ENCODE measurements at regions not wholly inside any gene's neighbourhood (a gene's known extent, or its start where the extent isn't known, plus 50 kb on each side); places are given as distances from the start of the nearest gene placed in this dataset.

GRCh38 chr11:19595840-19596751 lies 116.5 kb upstream of the NAV2 start:
- Mint-ChIP-seq H3K4me3 (no peak overlapping the region), H3K27ac (no peak overlapping the region), H3K4me1 (no peaks in the 10 kb centered on the region), H3K36me3 (no peaks in the 10 kb centered on the region), H3K9me3 (no peaks in the 10 kb centered on the region), H3K27me3 (peaks cover 14 to 15% of the 10 kb centered on the region in 2 donors)
- no peak for ATAC-seq (replicated peaks)
- DNase-seq = no peak

GRCh38 chr11:19595499-19595839 lies 117.2 kb upstream of the NAV2 start:
- H3K4me3 Mint-ChIP-seq = no peak overlapping the region
- ATAC-seq (replicated peaks) (no peak), DNase-seq (no peak)
- no peaks in the 10 kb centered on the region for H3K36me3 Mint-ChIP-seq
- no peaks in the 10 kb centered on the region for H3K9me3 Mint-ChIP-seq
- peaks cover 12 to 13% of the 10 kb centered on the region in 2 donors for H3K27me3 Mint-ChIP-seq
- no peaks in the 10 kb centered on the region for H3K4me1 Mint-ChIP-seq
- H3K27ac Mint-ChIP-seq = no peak overlapping the region

- DNase-seq = no peak
- ATAC-seq (replicated peaks) = no peak
- H3K36me3 Mint-ChIP-seq = no peaks in the 10 kb centered on the region
- peaks cover 12 to 18% of the 10 kb centered on the region in 2 donors for H3K27me3 Mint-ChIP-seq
- no peaks in the 10 kb centered on the region for H3K4me1 Mint-ChIP-seq
- no peak overlapping the region for H3K27ac Mint-ChIP-seq
- no peak overlapping the region for H3K4me3 Mint-ChIP-seq
- H3K9me3 Mint-ChIP-seq = no peaks in the 10 kb centered on the region
These were observed 118.3 kb upstream of the NAV2 start for GRCh38 chr11:19594326-19594725.

GRCh38 chr11:19592842-19593241 lies 119.8 kb upstream of the NAV2 start:
- H3K27ac Mint-ChIP-seq = no peak overlapping the region
- ATAC-seq (replicated peaks) (no peak), DNase-seq (no peak)
- H3K4me3 Mint-ChIP-seq = no peak overlapping the region
- H3K27me3 Mint-ChIP-seq = peaks cover 7 to 29% of the 10 kb centered on the region in 2 donors
- no peaks in the 10 kb centered on the region for H3K4me1 Mint-ChIP-seq
- no peaks in the 10 kb centered on the region for H3K36me3 Mint-ChIP-seq
- H3K9me3 Mint-ChIP-seq = peaks cover 0 to 2% of the 10 kb centered on the region in 2 donors

GRCh38 chr11:19589567-19590260 lies 122.9 kb upstream of the NAV2 start:
- H3K4me1 Mint-ChIP-seq = no peaks in the 10 kb centered on the region

GRCh38 chr11:19587979-19588378 lies 124.7 kb upstream of the NAV2 start:
- H3K27ac Mint-ChIP-seq = no peak overlapping the region
- no peaks in the 10 kb centered on the region for H3K36me3 Mint-ChIP-seq
- H3K9me3 Mint-ChIP-seq = peaks cover 4 to 6% of the 10 kb centered on the region in 2 donors
- no peaks in the 10 kb centered on the region for H3K4me1 Mint-ChIP-seq
- no peak overlapping the region for H3K4me3 Mint-ChIP-seq
- H3K27me3 Mint-ChIP-seq = peaks cover 0 to 27% of the 10 kb centered on the region in 2 donors
- ATAC-seq (replicated peaks) = no peak
- no peak for DNase-seq

More at GRCh38 chr11:19589567-19590260, 122.9 kb upstream of the NAV2 start:
- no peaks in the 10 kb centered on the region for H3K36me3 Mint-ChIP-seq
- peaks cover 7 to 29% of the 10 kb centered on the region in 2 donors for H3K27me3 Mint-ChIP-seq
- peaks cover 0 to 2% of the 10 kb centered on the region in 2 donors for H3K9me3 Mint-ChIP-seq
- no peak for DNase-seq
- H3K27ac Mint-ChIP-seq = no peak overlapping the region
- ATAC-seq (replicated peaks) = no peak
- H3K4me3 Mint-ChIP-seq = no peak overlapping the region

- peaks cover 0 to 6% of the 10 kb centered on the region in 2 donors for H3K27me3 Mint-ChIP-seq
- no peaks in the 10 kb centered on the region for H3K4me1 Mint-ChIP-seq
- H3K4me3 Mint-ChIP-seq = no peak overlapping the region
- DNase-seq (no peak), ATAC-seq (replicated peaks) (no peak)
- no peaks in the 10 kb centered on the region for H3K36me3 Mint-ChIP-seq
- H3K27ac Mint-ChIP-seq = no peak overlapping the region
- peaks cover 5 to 6% of the 10 kb centered on the region in 2 donors for H3K9me3 Mint-ChIP-seq
These were observed 132.0 kb upstream of the NAV2 start for GRCh38 chr11:19580646-19581045.

GRCh38 chr11:19579957-19580356 lies 132.7 kb upstream of the NAV2 start:
- DNase-seq (no peak), ATAC-seq (replicated peaks) (no peak)

GRCh38 chr11:19578871-19579270 lies 133.8 kb upstream of the NAV2 start:
- no peaks in the 10 kb centered on the region for H3K4me1 Mint-ChIP-seq

More at GRCh38 chr11:19579957-19580356, 132.7 kb upstream of the NAV2 start:
- no peak overlapping the region for H3K4me3 Mint-ChIP-seq
- peaks cover 5 to 6% of the 10 kb centered on the region in 2 donors for H3K9me3 Mint-ChIP-seq
- H3K27ac Mint-ChIP-seq = no peak overlapping the region
- H3K4me1 Mint-ChIP-seq = no peaks in the 10 kb centered on the region
- no peaks in the 10 kb centered on the region for H3K36me3 Mint-ChIP-seq
- H3K27me3 Mint-ChIP-seq = peaks cover 0 to 6% of the 10 kb centered on the region in 2 donors

GRCh38 chr11:19577976-19578619 lies 134.5 kb upstream of the NAV2 start:
- H3K27ac Mint-ChIP-seq = no peak overlapping the region
- H3K4me3 Mint-ChIP-seq = no peak overlapping the region
- H3K36me3 Mint-ChIP-seq = no peaks in the 10 kb centered on the region
- no peaks in the 10 kb centered on the region for H3K27me3 Mint-ChIP-seq
- DNase-seq = no peak
- H3K4me1 Mint-ChIP-seq = no peaks in the 10 kb centered on the region
- H3K9me3 Mint-ChIP-seq = peaks cover 0 to 4% of the 10 kb centered on the region in 2 donors
- ATAC-seq (replicated peaks) = no peak

More at GRCh38 chr11:19578871-19579270, 133.8 kb upstream of the NAV2 start:
- Mint-ChIP-seq H3K36me3 (no peaks in the 10 kb centered on the region), H3K27ac (no peak overlapping the region), H3K9me3 (peaks cover 0 to 4% of the 10 kb centered on the region in 2 donors), H3K4me3 (no peak overlapping the region), H3K27me3 (no peaks in the 10 kb centered on the region)
- DNase-seq = no peak
- ATAC-seq (replicated peaks) = no peak

GRCh38 chr11:19577391-19577975 lies 135.2 kb upstream of the NAV2 start:
- ATAC-seq (replicated peaks) (no peak), DNase-seq (no peak)
- no peaks in the 10 kb centered on the region for H3K36me3 Mint-ChIP-seq
- no peak overlapping the region for H3K27ac Mint-ChIP-seq
- H3K4me3 Mint-ChIP-seq = no peak overlapping the region
- H3K4me1 Mint-ChIP-seq = no peaks in the 10 kb centered on the region
- H3K27me3 Mint-ChIP-seq = no peaks in the 10 kb centered on the region
- peaks cover 0 to 2% of the 10 kb centered on the region in 2 donors for H3K9me3 Mint-ChIP-seq

- no peak for DNase-seq
- H3K4me3 Mint-ChIP-seq = no peak overlapping the region
- no peak overlapping the region for H3K27ac Mint-ChIP-seq
- H3K9me3 Mint-ChIP-seq = peaks cover 0 to under 1% of the 10 kb centered on the region in 2 donors
- no peaks in the 10 kb centered on the region for H3K27me3 Mint-ChIP-seq
- ATAC-seq (replicated peaks) = no peak
- no peaks in the 10 kb centered on the region for H3K4me1 Mint-ChIP-seq
- no peaks in the 10 kb centered on the region for H3K36me3 Mint-ChIP-seq
These were observed 135.7 kb upstream of the NAV2 start for GRCh38 chr11:19576903-19577302.

- no peak overlapping the region for H3K4me3 Mint-ChIP-seq
- no peak overlapping the region for H3K27ac Mint-ChIP-seq
- ATAC-seq (replicated peaks) = no peak
- H3K4me1 Mint-ChIP-seq = no peaks in the 10 kb centered on the region
- peaks cover 0 to under 1% of the 10 kb centered on the region in 2 donors for H3K9me3 Mint-ChIP-seq
- H3K27me3 Mint-ChIP-seq = no peaks in the 10 kb centered on the region
- DNase-seq = no peak
- H3K36me3 Mint-ChIP-seq = no peaks in the 10 kb centered on the region
These were observed 136.6 kb upstream of the NAV2 start for GRCh38 chr11:19576054-19576453.

- H3K27ac Mint-ChIP-seq = no peak overlapping the region
These were observed 137.7 kb upstream of the NAV2 start for GRCh38 chr11:19574916-19575315.

More at GRCh38 chr11:19574916-19575315, 137.7 kb upstream of the NAV2 start:
- no peak for DNase-seq
- Mint-ChIP-seq H3K36me3 (no peaks in the 10 kb centered on the region), H3K27me3 (no peaks in the 10 kb centered on the region), H3K4me1 (no peaks in the 10 kb centered on the region), H3K4me3 (no peak overlapping the region), H3K9me3 (peaks cover 0 to 1% of the 10 kb centered on the region in 2 donors)
- ATAC-seq (replicated peaks) = no peak
